ENCODE measurements at regions not wholly inside any gene's neighbourhood (a gene's known extent, or its start where the extent isn't known, plus 50 kb on each side); places are given as distances from the start of the nearest gene placed in this dataset.

- no peak for TF ChIP-seq POLR2AphosphoS5 (IDR thresholded peaks at IDR 0.05; ENCODE audit: low read depth, low read length)
- TF ChIP-seq CTCF (IDR thresholded peaks at IDR 0.05) = no peak
- no peak for TF ChIP-seq TCF7L2 (IDR thresholded peaks at IDR 0.05; ENCODE audit: low read depth, low read length)
- TF ChIP-seq, protein P1, sequence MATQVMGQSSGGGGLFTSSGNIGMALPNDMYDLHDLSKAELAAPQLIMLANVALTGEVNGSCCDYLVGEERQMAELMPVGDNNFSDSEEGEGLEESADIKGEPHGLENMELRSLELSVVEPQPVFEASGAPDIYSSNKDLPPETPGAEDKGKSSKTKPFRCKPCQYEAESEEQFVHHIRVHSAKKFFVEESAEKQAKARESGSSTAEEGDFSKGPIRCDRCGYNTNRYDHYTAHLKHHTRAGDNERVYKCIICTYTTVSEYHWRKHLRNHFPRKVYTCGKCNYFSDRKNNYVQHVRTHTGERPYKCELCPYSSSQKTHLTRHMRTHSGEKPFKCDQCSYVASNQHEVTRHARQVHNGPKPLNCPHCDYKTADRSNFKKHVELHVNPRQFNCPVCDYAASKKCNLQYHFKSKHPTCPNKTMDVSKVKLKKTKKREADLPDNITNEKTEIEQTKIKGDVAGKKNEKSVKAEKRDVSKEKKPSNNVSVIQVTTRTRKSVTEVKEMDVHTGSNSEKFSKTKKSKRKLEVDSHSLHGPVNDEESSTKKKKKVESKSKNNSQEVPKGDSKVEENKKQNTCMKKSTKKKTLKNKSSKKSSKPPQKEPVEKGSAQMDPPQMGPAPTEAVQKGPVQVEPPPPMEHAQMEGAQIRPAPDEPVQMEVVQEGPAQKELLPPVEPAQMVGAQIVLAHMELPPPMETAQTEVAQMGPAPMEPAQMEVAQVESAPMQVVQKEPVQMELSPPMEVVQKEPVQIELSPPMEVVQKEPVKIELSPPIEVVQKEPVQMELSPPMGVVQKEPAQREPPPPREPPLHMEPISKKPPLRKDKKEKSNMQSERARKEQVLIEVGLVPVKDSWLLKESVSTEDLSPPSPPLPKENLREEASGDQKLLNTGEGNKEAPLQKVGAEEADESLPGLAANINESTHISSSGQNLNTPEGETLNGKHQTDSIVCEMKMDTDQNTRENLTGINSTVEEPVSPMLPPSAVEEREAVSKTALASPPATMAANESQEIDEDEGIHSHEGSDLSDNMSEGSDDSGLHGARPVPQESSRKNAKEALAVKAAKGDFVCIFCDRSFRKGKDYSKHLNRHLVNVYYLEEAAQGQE (IDR thresholded peaks at IDR 0.05; ENCODE audit: insufficient read depth in 1 of 2, low read depth in 2 of 2, low read length in 1 of 2) = no peak
These were observed 562.2 kb upstream of the SLIT2 start for GRCh38 chr4:19689511-19689910.

Data from Panc1 (cell line).